ENCODE measurements at regions not wholly inside any gene's neighbourhood (a gene's known extent, or its start where the extent isn't known, plus 50 kb on each side); places are given as distances from the start of the nearest gene placed in this dataset.

GRCh38 chr15:95479308-95479707 lies 851.2 kb upstream of the NR2F2 start:
- H2AFZ ChIP-seq (ENCODE audit: low read depth): no peak overlapping the region
- DNase-seq: no peak
- H3K36me3 ChIP-seq (replicated peaks in 1 of 2; ENCODE audit: control insufficient read depth in 1 of 2, insufficient read depth in 2 of 2, low read length in 1 of 2): no peaks in the 10 kb centered on the region
- H3K9me3 ChIP-seq: no peaks in the 10 kb centered on the region
- ChIA-PET CTCF (no interaction called here), POLR2A (no interaction called here)
- WGBS (ENCODE audit: low lambda C conversion rate): 10% methylated on average over 3 of the region's 3 CpGs
- H3K4me1 ChIP-seq (ENCODE audit: control insufficient read depth in 1 of 2, insufficient read depth in 2 of 2, low read depth in 1 of 2, low read length in 1 of 2): no peaks in the 10 kb centered on the region
- no peaks in the 10 kb centered on the region for H3F3A ChIP-seq (replicated peaks; ENCODE audit: insufficient read depth)
- no peaks in the 10 kb centered on the region for H4K20me1 ChIP-seq (ENCODE audit: insufficient read depth)
- 0 out of 2 replicates have a peak, but pooled peaks cover 4% of the 10 kb centered on the region for H3K27me3 ChIP-seq (ENCODE audit: insufficient read depth)
- no peak overlapping the region for H3K4me2 ChIP-seq
- H3K4me3 ChIP-seq (ENCODE audit: low read depth in 2 of 2, low read length in 1 of 2): no peak overlapping the region
- H3K79me2 ChIP-seq (ENCODE audit: insufficient read depth): no peaks in the 10 kb centered on the region
- no peak overlapping the region for H3K27ac ChIP-seq (ENCODE audit: low read depth in 2 of 2, low read length in 1 of 2)
- TF ChIP-seq ZBTB33 (IDR thresholded peaks at IDR 0.05; ENCODE audit: borderline replicate concordance, low read depth) (no peak), SIN3A (IDR thresholded peaks at IDR 0.05; ENCODE audit: borderline replicate concordance, low read depth, low read length) (no peak), NFIC (IDR thresholded peaks at IDR 0.05; ENCODE audit: borderline replicate concordance) (no peak), CHD2 (IDR thresholded peaks at IDR 0.05; ENCODE audit: low read length, partially characterized antibody) (no peak), MAX (IDR thresholded peaks at IDR 0.05; ENCODE audit: low read depth) (no peak), POLR2AphosphoS5 (IDR thresholded peaks at IDR 0.05; ENCODE audit: low read depth, low read length) (no peak), ELF1 (IDR thresholded peaks at IDR 0.05) (no peak), MXI1 (IDR thresholded peaks at IDR 0.05; ENCODE audit: low read depth, low read length) (no peak)
- no peaks in the 10 kb centered on the region; the same call in 1 of the 2 replicates for H3K9me2 ChIP-seq
- H3K9ac ChIP-seq: no peak overlapping the region

GRCh38 chr15:95485367-95485766 lies 845.1 kb upstream of the NR2F2 start:
- Histone ChIP-seq H3K4me2 (no peak overlapping the region), H3K9me2 (no peaks in the 10 kb centered on the region), H3K36me3 (replicated peaks in 1 of 2; ENCODE audit: control insufficient read depth in 1 of 2, insufficient read depth in 2 of 2, low read length in 1 of 2) (no peaks in the 10 kb centered on the region), H2AFZ (ENCODE audit: low read depth) (no peak overlapping the region), H3K9me3 (no peaks in the 10 kb centered on the region), H3F3A (replicated peaks; ENCODE audit: insufficient read depth) (no peaks in the 10 kb centered on the region), H3K27ac (ENCODE audit: low read depth in 2 of 2, low read length in 1 of 2) (no peak overlapping the region), H3K79me2 (ENCODE audit: insufficient read depth) (no peaks in the 10 kb centered on the region), H3K9ac (no peak overlapping the region), H3K27me3 (ENCODE audit: insufficient read depth) (no peaks in the 10 kb centered on the region), H4K20me1 (ENCODE audit: insufficient read depth) (no peaks in the 10 kb centered on the region), H3K4me3 (ENCODE audit: low read depth in 2 of 2, low read length in 1 of 2) (no peak overlapping the region), H3K4me1 (ENCODE audit: control insufficient read depth in 1 of 2, insufficient read depth in 2 of 2, low read depth in 1 of 2, low read length in 1 of 2) (no peaks in the 10 kb centered on the region)
- ChIA-PET CTCF (no interaction called here), POLR2A (no interaction called here)
- TF ChIP-seq ELF1 (IDR thresholded peaks at IDR 0.05) (no peak), CHD2 (IDR thresholded peaks at IDR 0.05; ENCODE audit: low read length, partially characterized antibody) (no peak), MEF2A (IDR thresholded peaks at IDR 0.05; ENCODE audit: borderline replicate concordance, low read depth) (no peak), YY1 (IDR thresholded peaks at IDR 0.05; ENCODE audit: low read depth) (no peak), FOXM1 (IDR thresholded peaks at IDR 0.05; ENCODE audit: low read depth) (no peak), EZH2phosphoT487 (IDR thresholded peaks at IDR 0.05; ENCODE audit: borderline replicate concordance, low read depth) (no peak), RAD21 (IDR thresholded peaks at IDR 0.05; ENCODE audit: low read length) (no peak), SIN3A (IDR thresholded peaks at IDR 0.05; ENCODE audit: borderline replicate concordance, low read depth, low read length) (no peak), NRF1 (IDR thresholded peaks at IDR 0.05; ENCODE audit: low read depth, low read length) (no peak), POLR2AphosphoS5 (IDR thresholded peaks at IDR 0.05; ENCODE audit: low read depth, low read length) (no peak), ZBTB33 (IDR thresholded peaks at IDR 0.05; ENCODE audit: borderline replicate concordance, low read depth) (no peak), RCOR1 (IDR thresholded peaks at IDR 0.05; ENCODE audit: low read length) (no peak), FOXJ3 (CRISPR knock-in tag; IDR thresholded peaks at IDR 0.05) (no peak), TAF1 (IDR thresholded peaks at IDR 0.05; ENCODE audit: borderline replicate concordance, low read depth, low read length) (no peak), EP300 (IDR thresholded peaks at IDR 0.05; ENCODE audit: borderline replicate concordance in 1 of 2, low read depth in 1 of 2, low read length in 1 of 2) (no peak)
- TF ChIP-seq, protein P1, sequence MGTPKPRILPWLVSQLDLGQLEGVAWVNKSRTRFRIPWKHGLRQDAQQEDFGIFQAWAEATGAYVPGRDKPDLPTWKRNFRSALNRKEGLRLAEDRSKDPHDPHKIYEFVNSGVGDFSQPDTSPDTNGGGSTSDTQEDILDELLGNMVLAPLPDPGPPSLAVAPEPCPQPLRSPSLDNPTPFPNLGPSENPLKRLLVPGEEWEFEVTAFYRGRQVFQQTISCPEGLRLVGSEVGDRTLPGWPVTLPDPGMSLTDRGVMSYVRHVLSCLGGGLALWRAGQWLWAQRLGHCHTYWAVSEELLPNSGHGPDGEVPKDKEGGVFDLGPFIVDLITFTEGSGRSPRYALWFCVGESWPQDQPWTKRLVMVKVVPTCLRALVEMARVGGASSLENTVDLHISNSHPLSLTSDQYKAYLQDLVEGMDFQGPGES (IDR thresholded peaks at IDR 0.05; ENCODE audit: low read depth, low read length): no peak
- DNase-seq: no peak
